Kidney tubule cell (primary cell): ENCODE measurements at regions not wholly inside any gene's neighbourhood (a gene's known extent, or its start where the extent isn't known, plus 50 kb on each side); places are given as distances from the start of the nearest gene placed in this dataset.

Experiments
- DNase-seq: peaks from one replicate; pipeline ENCODE4 v3.0.0-alpha.2; 2018; ENCODE audit warnings: low spot score

- DNase-seq, result no peak
Measured at GRCh38 chr6:123747515-123747914, 56.1 kb upstream of the NKAIN2 start.

DNA sequence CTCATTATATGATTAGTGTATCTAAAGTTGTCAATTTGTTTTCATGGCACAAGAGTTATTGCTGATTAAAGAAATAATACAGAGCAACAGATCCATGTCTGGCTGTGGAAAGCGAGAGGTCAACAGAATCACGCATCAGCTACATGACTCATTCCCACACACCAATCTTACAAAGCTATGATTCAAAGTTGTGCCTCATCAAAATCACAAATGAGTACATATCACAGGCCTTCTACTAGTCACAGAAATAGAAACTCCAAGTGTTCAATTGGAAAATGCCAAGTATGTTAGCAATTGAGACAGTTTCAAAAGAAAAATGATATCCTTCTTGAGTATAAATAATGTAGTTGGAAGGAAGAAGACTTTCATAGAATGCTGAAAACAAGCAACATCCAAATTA is 57.8 kb upstream of the NKAIN2 start:
- DNase-seq, result peak; percentile 78

- no peak for DNase-seq
Measured at GRCh38 chr6:123744840-123745239, 58.8 kb upstream of the NKAIN2 start.

GRCh38 chr6:123742626-123743025 is 61.0 kb upstream of the NKAIN2 start:
- no peak for DNase-seq

DNA sequence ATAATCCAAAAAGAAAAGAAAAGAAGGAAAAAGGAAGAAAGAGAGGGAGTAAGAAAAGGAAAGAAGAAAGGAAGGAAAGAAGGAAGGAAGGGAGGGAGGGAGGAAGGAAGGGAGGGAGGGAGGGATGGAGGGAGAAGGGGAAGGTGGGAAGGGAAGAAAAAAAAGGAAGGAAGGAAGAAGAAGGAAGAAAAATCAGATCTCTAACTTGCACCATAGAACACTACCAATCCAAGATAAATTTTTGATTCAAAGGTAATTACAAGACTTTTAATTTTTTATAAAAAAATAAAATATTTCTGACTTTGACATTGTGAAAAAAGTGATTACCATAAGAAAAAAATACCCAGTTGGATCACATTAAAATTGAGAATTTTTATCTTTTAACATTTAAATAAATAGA is 70.5 kb upstream of the NKAIN2 start:
- no peak for DNase-seq

DNA sequence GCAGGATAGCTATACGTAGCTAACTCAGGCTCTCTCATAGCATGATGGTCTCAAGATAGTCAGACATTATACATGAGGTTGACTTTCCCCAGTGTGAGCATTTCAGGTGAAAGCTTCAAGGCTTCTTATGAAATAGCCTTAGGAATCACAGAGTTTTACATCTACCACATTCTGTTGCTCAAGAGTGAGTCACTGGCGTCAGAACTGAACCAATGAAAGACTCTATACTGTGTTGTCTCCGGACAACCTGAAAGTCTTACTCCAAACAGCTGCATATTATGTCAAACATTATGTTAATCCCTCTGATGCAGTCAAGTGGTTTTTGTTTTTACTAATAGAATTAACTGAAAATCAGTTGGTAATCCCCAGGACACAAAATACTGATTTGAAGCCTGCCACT is 79.8 kb upstream of the TRDN start:
- DNase-seq, result no peak

DNA sequence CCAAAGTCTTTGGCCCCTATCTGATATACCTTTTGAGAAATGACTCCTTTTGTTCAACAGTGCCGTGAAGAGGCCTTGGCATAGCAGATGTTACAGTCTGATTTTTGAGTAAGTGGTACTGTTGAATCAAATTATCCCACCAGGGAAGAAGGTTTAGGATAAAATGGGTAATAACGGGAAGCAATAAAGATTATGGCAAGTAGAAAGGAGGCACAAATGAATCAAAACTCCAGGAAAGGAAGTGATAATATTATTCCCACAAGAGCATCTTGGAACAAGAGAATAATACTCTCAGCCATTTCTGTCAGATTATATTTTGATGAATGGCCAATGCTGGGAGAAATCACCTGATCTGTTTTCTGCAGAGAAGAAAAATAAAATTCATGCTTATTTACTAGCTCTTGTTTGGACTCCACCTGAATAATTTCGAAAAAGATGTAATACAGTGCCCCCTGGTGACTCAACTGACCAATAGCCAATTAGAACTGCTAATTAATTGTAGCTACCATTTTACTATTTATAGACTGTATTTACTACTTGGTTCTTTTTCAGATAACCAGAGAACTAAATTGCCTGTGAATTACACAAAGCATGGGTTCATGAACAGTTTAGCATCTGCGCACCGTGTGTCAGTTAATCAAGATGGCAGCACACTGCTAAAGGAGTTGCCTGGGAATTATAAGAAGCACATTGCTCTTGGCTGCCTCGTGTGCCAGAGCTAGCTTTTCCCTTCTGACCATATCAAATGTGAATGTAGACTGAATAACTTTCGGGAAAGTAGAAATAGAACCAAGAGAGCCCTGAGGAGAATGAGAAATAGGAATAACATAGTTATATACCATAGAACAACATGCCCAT is 78.5 kb upstream of the TRDN start:
- peak; percentile 38 for DNase-seq

DNA sequence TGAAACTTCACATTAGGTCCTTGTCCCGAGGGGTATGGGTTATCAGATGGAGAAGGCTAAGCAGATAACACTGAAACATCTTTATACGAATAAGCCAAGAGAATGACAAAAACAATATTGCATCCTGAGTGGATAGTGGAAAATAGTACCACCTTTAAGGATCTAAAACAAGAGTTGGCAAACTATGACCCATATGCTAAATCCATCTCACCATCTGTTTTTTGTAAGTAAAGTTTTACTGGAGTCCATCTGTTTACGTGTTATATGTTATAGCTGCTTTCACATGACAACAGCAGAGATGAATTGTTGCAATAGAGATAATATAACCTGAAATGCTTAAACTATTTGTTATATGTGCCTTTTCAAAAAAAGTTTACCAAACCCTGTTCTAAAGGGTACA is 76.1 kb upstream of the TRDN start:
- no peak for DNase-seq

- no peak for DNase-seq
Measured at GRCh38 chr6:123702943-123703342, 66.2 kb upstream of the TRDN start.

- DNase-seq, result no peak
Measured at GRCh38 chr6:123687864-123688263, 51.1 kb upstream of the TRDN start.
